H9 (cell line): ENCODE measurements at regions not wholly inside any gene's neighbourhood (a gene's known extent, or its start where the extent isn't known, plus 50 kb on each side); places are given as distances from the start of the nearest gene placed in this dataset.
A peak's percentile ranks its signal among the peaks of the same experiment; 100 is the strongest.

Source experiments
- DNase-seq: peaks from one replicate; pipeline ENCODE4 v3.0.0-alpha.2; 2017
- H2AFZ ChIP-seq: one replicate; pipeline ENCODE4 v1.6.1; 2013; ENCODE audit warnings: mild to moderate bottlenecking, low read length, control low read depth, moderate library complexity
- H2AK5ac ChIP-seq: 2 replicates; pipeline ENCODE4 v1.6.1; 2013; ENCODE audit warnings: low read length, control low read depth, mixed read lengths; ENCODE audit not compliant: insufficient read length
- H2BK120ac ChIP-seq: one replicate; pipeline ENCODE4 v1.6.1; 2013; ENCODE audit warnings: low read depth, mild to moderate bottlenecking, low read length, control low read depth, inconsistent platforms; ENCODE audit not compliant: poor library complexity, severe bottlenecking
- H2BK12ac ChIP-seq: 2 replicates; pipeline ENCODE4 v1.6.1; 2013; ENCODE audit warnings: low read length, control low read depth, mixed read lengths, low read depth; ENCODE audit not compliant: insufficient read length
- H2BK15ac ChIP-seq: 2 replicates; pipeline ENCODE4 v1.6.1; 2013; ENCODE audit warnings: low read depth, low read length, control low read depth
- H2BK20ac ChIP-seq: one replicate; pipeline ENCODE4 v1.6.1; 2013; ENCODE audit warnings: low read depth, mild to moderate bottlenecking, low read length, control low read depth, inconsistent platforms; ENCODE audit not compliant: poor library complexity, severe bottlenecking
- H2BK5ac ChIP-seq: 2 replicates; pipeline ENCODE4 v1.6.1; 2013; ENCODE audit warnings: low read length, control low read depth, mixed read lengths; ENCODE audit not compliant: insufficient read length
- H3K14ac ChIP-seq: 2 replicates; pipeline ENCODE4 v1.6.1; 2013; ENCODE audit warnings: low read length, control low read depth; ENCODE audit not compliant: insufficient read depth
- H3K18ac ChIP-seq: 2 replicates; pipeline ENCODE4 v1.6.1; 2013; ENCODE audit warnings: low read depth, mild to moderate bottlenecking, mixed read lengths, low read length, control low read depth; ENCODE audit not compliant: insufficient read length
- H3K23ac ChIP-seq: 2 replicates; pipeline ENCODE4 v1.6.1; 2013; ENCODE audit warnings: low read length, control low read depth, mixed read lengths, low read depth; ENCODE audit not compliant: insufficient read length
- H3K23me2 ChIP-seq: 2 replicates; pipeline ENCODE4 v1.6.1; 2013; ENCODE audit warnings: low read depth, mild to moderate bottlenecking, mixed read lengths, low read length, control low read depth; ENCODE audit not compliant: insufficient read length, poor library complexity, severe bottlenecking
- H3K27ac ChIP-seq: 2 replicates; pipeline ENCODE4 v1.5.1; 2013; ENCODE audit warnings: low read length, control low read depth, mixed read lengths, low read depth; ENCODE audit not compliant: insufficient read length
- H3K27me3 ChIP-seq: 2 replicates; pipeline ENCODE4 v1.6.1; 2013; ENCODE audit warnings: low read length, control low read depth, inconsistent platforms; ENCODE audit not compliant: insufficient read depth
- H3K4ac ChIP-seq: 2 replicates; pipeline ENCODE4 v1.6.1; 2013; ENCODE audit warnings: low read depth, mild to moderate bottlenecking, control low read depth, inconsistent platforms, low read length, moderate library complexity
- H3K4me1 ChIP-seq: 2 replicates; pipeline ENCODE4 v1.6.1; 2013; ENCODE audit warnings: low read length, control low read depth, inconsistent platforms; ENCODE audit not compliant: insufficient read depth
- H3K4me2 ChIP-seq: 2 replicates; pipeline ENCODE4 v1.6.1; 2013; ENCODE audit warnings: low read length, control low read depth, mixed read lengths; ENCODE audit not compliant: insufficient read length, insufficient read depth
- H3K56ac ChIP-seq: 2 replicates; pipeline ENCODE4 v1.6.1; 2013; ENCODE audit warnings: low read depth, mild to moderate bottlenecking, mixed read lengths, low read length, control low read depth; ENCODE audit not compliant: insufficient read length
- H3K79me1 ChIP-seq: 2 replicates; pipeline ENCODE4 v1.6.1; 2013; ENCODE audit warnings: low read depth, mild to moderate bottlenecking, moderate library complexity, low read length, control low read depth, inconsistent platforms; ENCODE audit not compliant: insufficient read depth, poor library complexity, severe bottlenecking
- H3K79me2 ChIP-seq: 2 replicates; pipeline ENCODE4 v1.6.1; 2013; ENCODE audit warnings: low read length, control low read depth, inconsistent platforms; ENCODE audit not compliant: insufficient read depth
- H3K9ac ChIP-seq: 2 replicates; pipeline ENCODE4 v1.6.1; 2013; ENCODE audit warnings: low read length, control low read depth, mixed read lengths; ENCODE audit not compliant: insufficient read length; ENCODE audit errors: extremely low read depth
- H3K9me3 ChIP-seq: one replicate; pipeline ENCODE4 v1.6.1; 2013; ENCODE audit warnings: low read depth, low read length, inconsistent platforms; ENCODE audit not compliant: control insufficient read depth
- H3T11ph ChIP-seq: one replicate; pipeline ENCODE4 v1.6.1; 2013; ENCODE audit warnings: mild to moderate bottlenecking, low read length, control low read depth, inconsistent platforms
- H4K20me1 ChIP-seq: one replicate; pipeline ENCODE4 v1.6.1; 2013; ENCODE audit not compliant: control insufficient read depth, insufficient read length, insufficient read depth
- H4K5ac ChIP-seq: 2 replicates; pipeline ENCODE4 v1.6.1; 2013; ENCODE audit warnings: low read depth, mild to moderate bottlenecking, mixed read lengths, low read length, control low read depth; ENCODE audit not compliant: insufficient read length
- H4K8ac ChIP-seq: replicated peaks from 2 replicates; pipeline ENCODE4 v1.6.1; 2013; ENCODE audit warnings: low read length, control low read depth, mixed read lengths, low read depth; ENCODE audit not compliant: insufficient read length
- H4K91ac ChIP-seq: 2 replicates; pipeline ENCODE4 v1.6.1; 2013; ENCODE audit warnings: low read depth, mild to moderate bottlenecking, moderate library complexity, mixed read lengths, low read length, control low read depth; ENCODE audit not compliant: insufficient read length
- H3K27ac Mint-ChIP-seq, 3 experiments: 2 replicates in 2 of 3; 3 replicates in 1 of 3; pipeline ENCODE4 v1.8.0; 2020 to 2021; ENCODE audit warnings: mixed read lengths in 3 of 3, mild to moderate bottlenecking in 1 of 3, moderate library complexity in 1 of 3
- H3K27me3 Mint-ChIP-seq: 2 replicates; pipeline ENCODE4 v1.8.0; 2021; ENCODE audit warnings: low read depth, mild to moderate bottlenecking, moderate library complexity, mixed read lengths
- H3K36me3 Mint-ChIP-seq, 3 experiments: 2 replicates in 2 of 3; 3 replicates in 1 of 3; pipeline ENCODE4 v1.8.0; 2020 to 2021; ENCODE audit warnings: low read depth in 3 of 3, mixed read lengths in 3 of 3; ENCODE audit not compliant: insufficient read depth in 1 of 3
- H3K4me1 Mint-ChIP-seq, 2 experiments: 2 replicates each; pipeline ENCODE4 v1.8.0; 2020; ENCODE audit warnings: mixed read lengths in 2 of 2
- H3K4me3 Mint-ChIP-seq, 2 experiments: 2 replicates in 1 of 2; 3 replicates in 1 of 2; pipeline ENCODE4 v1.8.0; 2020 to 2021; ENCODE audit warnings: mild to moderate bottlenecking in 2 of 2, mixed read lengths in 2 of 2, moderate library complexity in 1 of 2
- H3K9me3 Mint-ChIP-seq, 2 experiments: 2 replicates in 1 of 2; 3 replicates in 1 of 2; pipeline ENCODE4 v1.8.0; 2020; ENCODE audit warnings: mild to moderate bottlenecking in 2 of 2, mixed read lengths in 2 of 2, moderate library complexity in 1 of 2
- CTCF ChIP-seq: fragments of 200-600 bp; sonication (generic); conservative IDR thresholded peaks from 3 replicates; pipeline ENCODE4 v1.8.0; 2021; ENCODE audit warnings: antibody characterized with exemption, mild to moderate bottlenecking
- WGBS: extraction: QIAGEN DNeasy Blood & Tissue Kit; methylation state at CpG from one replicate; pipeline ENCODE4 v1.1.7; 2013; ENCODE audit warnings: missing lambda C conversion rate, low lambda C conversion rate, mixed read lengths; ENCODE audit not compliant: insufficient read length; ENCODE audit errors: extremely low coverage; 5-methylcytosine and 5-hydroxymethylcytosine counted together

- no peak overlapping the region for H4K5ac ChIP-seq
- peak; percentile 24 for DNase-seq
Measured at GRCh38 chr7:149713061-149713730, 60.2 kb downstream of the ZNF467 start.

More at GRCh38 chr7:149713061-149713730, 60.2 kb downstream of the ZNF467 start:
- H4K20me1 ChIP-seq, result no peaks in the 10 kb centered on the region
- no peak overlapping the region for H2AFZ ChIP-seq
- H4K8ac ChIP-seq, result no peak overlapping the region
- H2BK15ac ChIP-seq, result no peak overlapping the region
- H2BK5ac ChIP-seq, result no peak overlapping the region
- Mint-ChIP-seq H3K27ac (no peak overlapping the region), H3K9me3 (peaks cover 27 to 28% of the 10 kb centered on the region in 2 experiments), H3K4me1 (peaks cover 12 to 15% of the 10 kb centered on the region in 2 experiments), H3K36me3 (peaks cover 5 to 23% (median 16%) of the 10 kb centered on the region in 3 experiments), H3K27me3 (peaks cover 18% of the 10 kb centered on the region), H3K4me3 (peak overlapping the region; percentile 67 to 81; a peak in 3 of 5 replicates)
- no peaks in the 10 kb centered on the region; the same call in 1 of the 2 replicates for H3K27me3 ChIP-seq
- no peak overlapping the region for H3T11ph ChIP-seq
- no peak overlapping the region for H3K27ac ChIP-seq
- no peak overlapping the region for H3K18ac ChIP-seq
- WGBS, result no CpG with 5 or more reads among the region's 16 CpGs
- H3K4me1 ChIP-seq, result peaks cover 3% of the 10 kb centered on the region; the same call in 1 of the 2 replicates
- H3K23me2 ChIP-seq, result no peaks in the 10 kb centered on the region
- no peak overlapping the region for H4K91ac ChIP-seq
- TF ChIP-seq CTCF, result no peak
- no peak overlapping the region for H3K14ac ChIP-seq
- no peak overlapping the region for H3K56ac ChIP-seq
- no peak overlapping the region for H2BK12ac ChIP-seq
- H3K23ac ChIP-seq, result no peak overlapping the region
- H3K4me2 ChIP-seq, result no peak overlapping the region
- no peak overlapping the region for H2AK5ac ChIP-seq
- no peak overlapping the region for H3K4ac ChIP-seq
- H3K79me1 ChIP-seq, result no peaks in the 10 kb centered on the region
- no peak overlapping the region for H2BK20ac ChIP-seq
- H3K79me2 ChIP-seq, result no peaks in the 10 kb centered on the region
- H3K9ac ChIP-seq, result no peak overlapping the region
- no peaks in the 10 kb centered on the region for H3K9me3 ChIP-seq
- H2BK120ac ChIP-seq, result no peak overlapping the region
